SK-N-SH (cell line): ENCODE measurements at regions not wholly inside any gene's neighbourhood (a gene's known extent, or its start where the extent isn't known, plus 50 kb on each side); places are given as distances from the start of the nearest gene placed in this dataset.

Experiments
- CTCF ChIA-PET: fragments of 300-600, 350-600 bp; formaldehyde crosslinking; extraction: SDS; loops from one replicate; lab custom pipeline; 2021; lab: Yijun Ruan, JAX
- POLR2A ChIA-PET: fragments of 350-600 bp; sonication (Branson Sonifier 250); formaldehyde crosslinking; extraction: SDS; loops from one replicate; lab custom pipeline; 2020; ENCODE audit warnings: antibody characterized with exemption, inconsistent platforms; lab: Yijun Ruan, JAX
- DNase-seq: peaks from one replicate; pipeline ENCODE4 v3.0.0; 2012
- H2AFZ ChIP-seq: fragments of 200-600 bp; sonication (generic); 2 replicates; pipeline ENCODE4 v1.8.1; 2016; ENCODE audit warnings: antibody characterized with exemption, mild to moderate bottlenecking, low read depth
- H3F3A ChIP-seq: fragments of 200-600 bp; sonication (generic); replicated peaks from 2 replicates; pipeline ENCODE3; 2016; ENCODE audit warnings: antibody characterized with exemption, mild to moderate bottlenecking; ENCODE audit not compliant: insufficient read depth
- H3K27ac ChIP-seq, 2 experiments: fragments of 200-500 bp in 1 of 2; fragments of 200-600 bp in 1 of 2; sonication (Bioruptor generic) in 1 of 2; sonication (generic), shearing (Covaris generic) in 1 of 2; 2 replicates each; pipeline versions ENCODE4 v1.5.1 to v1.6.1; 2014 to 2016; ENCODE audit warnings: low read depth in 2 of 2, inconsistent platforms in 1 of 2, low read length in 1 of 2, mild to moderate bottlenecking in 1 of 2, mixed read lengths in 1 of 2
- H3K27me3 ChIP-seq: fragments of 200-600 bp; sonication (generic), shearing (Covaris generic); 2 replicates; pipeline ENCODE4 v1.6.1; 2016; ENCODE audit warnings: mixed run types; ENCODE audit not compliant: insufficient read depth
- H3K36me3 ChIP-seq, 2 experiments: fragments of 200-500 bp in 1 of 2; fragments of 200-600 bp in 1 of 2; sonication (Bioruptor generic) in 1 of 2; sonication (generic) in 1 of 2; replicated peaks in 1 of 2; 2 replicates each; pipeline versions ENCODE3 to v1.5.1; 2014 to 2016; ENCODE audit warnings: low read length in 1 of 2, mild to moderate bottlenecking in 1 of 2; ENCODE audit not compliant: insufficient read depth in 2 of 2, control insufficient read depth in 1 of 2
- H3K4me1 ChIP-seq, 2 experiments: fragments of 200-500 bp in 1 of 2; fragments of 200-600 bp in 1 of 2; sonication (Bioruptor generic) in 1 of 2; sonication (generic), shearing (Covaris generic) in 1 of 2; 2 replicates each; pipeline versions ENCODE4 v1.5.1 to v1.6.1; 2014 to 2016; ENCODE audit warnings: low read depth in 1 of 2, low read length in 1 of 2, mixed run types in 1 of 2; ENCODE audit not compliant: insufficient read depth in 2 of 2, control insufficient read depth in 1 of 2
- H3K4me2 ChIP-seq: fragments of 200-600 bp; sonication (generic), shearing (Covaris generic); 2 replicates; pipeline ENCODE4 v1.6.1; 2017; ENCODE audit warnings: mixed run types
- H3K4me3 ChIP-seq, 2 experiments: fragments of 200-500 bp in 1 of 2; fragments of 200-600 bp in 1 of 2; sonication (Bioruptor generic) in 1 of 2; sonication (generic), shearing (Covaris generic) in 1 of 2; 2 replicates each; pipeline versions ENCODE4 v1.5.1 to v1.8.1; 2014 to 2016; ENCODE audit warnings: low read depth in 2 of 2, inconsistent platforms in 1 of 2, low read length in 1 of 2, mild to moderate bottlenecking in 1 of 2, mixed read lengths in 1 of 2, moderate library complexity in 1 of 2
- H3K79me2 ChIP-seq: fragments of 200-600 bp; sonication (generic); 2 replicates; pipeline ENCODE4 v1.8.1; 2017; ENCODE audit warnings: mild to moderate bottlenecking; ENCODE audit not compliant: insufficient read depth
- H3K9ac ChIP-seq: fragments of 200-600 bp; sonication (generic); 2 replicates; pipeline ENCODE4 v1.6.1; 2017; ENCODE audit warnings: mixed run types
- H3K9me2 ChIP-seq: fragments of 200-600 bp; sonication (generic); 2 replicates; pipeline ENCODE4 v1.6.1; 2017; ENCODE audit warnings: mixed run types
- H3K9me3 ChIP-seq: fragments of 200-600 bp; sonication (generic); 2 replicates; pipeline ENCODE4 v1.6.1; 2017; ENCODE audit warnings: mixed run types, mild to moderate bottlenecking, moderate library complexity
- H4K20me1 ChIP-seq: fragments of 200-600 bp; sonication (generic); 2 replicates; pipeline ENCODE4 v1.6.1; 2017; ENCODE audit warnings: mild to moderate bottlenecking, mixed run types; ENCODE audit not compliant: insufficient read depth
- CHD2 ChIP-seq: fragments of 150-350 bp; IDR thresholded peaks from 2 replicates; pipeline ENCODE4 v1.6.1; 2018; ENCODE audit warnings: low read length; ENCODE audit not compliant: partially characterized antibody
- ELF1 ChIP-seq: IDR thresholded peaks from 2 replicates; pipeline ENCODE4 v1.4.0; 2012
- EZH2phosphoT487 ChIP-seq: fragments of 200-600 bp; sonication (generic); IDR thresholded peaks from 2 replicates; pipeline ENCODE4 v1.6.1; 2017; ENCODE audit warnings: low read depth, mixed run types, mild to moderate bottlenecking, antibody characterized with exemption, moderate library complexity, borderline replicate concordance
- FOSL2 ChIP-seq: IDR thresholded peaks from 2 replicates; pipeline ENCODE4 v1.4.0; 2012; ENCODE audit warnings: low read depth, mild to moderate bottlenecking, moderate library complexity, borderline replicate concordance
- FOXJ3 ChIP-seq: sonication (generic); formaldehyde crosslinking; IDR thresholded peaks from 2 replicates; pipeline ENCODE4 v1.5.1; 2020; ENCODE audit warnings: mild to moderate bottlenecking, missing genetic modification reagents
- FOXM1 ChIP-seq: IDR thresholded peaks from 2 replicates; pipeline ENCODE4 v1.4.0; 2012; ENCODE audit warnings: low read depth, mild to moderate bottlenecking
- GABPA ChIP-seq: IDR thresholded peaks from 2 replicates; pipeline ENCODE4 v1.4.0; 2012; ENCODE audit warnings: low read depth, mild to moderate bottlenecking
- JUND ChIP-seq: IDR thresholded peaks from 2 replicates; pipeline ENCODE4 v1.4.0; 2012
- MEF2A ChIP-seq: IDR thresholded peaks from 2 replicates; pipeline ENCODE4 v1.4.0; 2012; ENCODE audit warnings: low read depth, borderline replicate concordance
- NFIC ChIP-seq: IDR thresholded peaks from 2 replicates; pipeline ENCODE4 v1.4.0; 2012; ENCODE audit warnings: borderline replicate concordance
- POLR2AphosphoS5 ChIP-seq: IDR thresholded peaks from 2 replicates; pipeline ENCODE4 v1.6.1; 2012; ENCODE audit warnings: low read depth, low read length
- RAD21 ChIP-seq: IDR thresholded peaks from 2 replicates; pipeline ENCODE4 v1.6.1; 2012; ENCODE audit warnings: mild to moderate bottlenecking, low read length
- RCOR1 ChIP-seq: fragments of 150-350 bp; IDR thresholded peaks from 2 replicates; pipeline ENCODE4 v1.6.1; 2017; ENCODE audit warnings: antibody characterized with exemption, low read length
- RFX5 ChIP-seq: IDR thresholded peaks from 2 replicates; pipeline ENCODE4 v1.6.1; 2012; ENCODE audit warnings: mild to moderate bottlenecking, improper control_type of control experiment, low read length
- SIN3A ChIP-seq: IDR thresholded peaks from 2 replicates; pipeline ENCODE4 v1.6.1; 2012; ENCODE audit warnings: low read depth, mild to moderate bottlenecking, low read length, moderate library complexity, borderline replicate concordance
- TAF1 ChIP-seq: IDR thresholded peaks from 2 replicates; pipeline ENCODE4 v1.6.1; 2012; ENCODE audit warnings: low read depth, mild to moderate bottlenecking, low read length, moderate library complexity, borderline replicate concordance
- WGBS: methylation state at CpG from one replicate; pipeline ENCODE4 v1.1.6; 2017; ENCODE audit warnings: low lambda C conversion rate; 5-methylcytosine and 5-hydroxymethylcytosine counted together
- TF ChIP-seq, protein P1 (sequence below): IDR thresholded peaks from 2 replicates; pipeline ENCODE4; 2012
- TF ChIP-seq, protein P2 (sequence below): fragments of 150-350 bp; IDR thresholded peaks from 2 replicates; pipeline ENCODE4 v1.6.1; 2017; ENCODE audit warnings: antibody characterized with exemption, low read length, low read depth, borderline replicate concordance

DNA sequence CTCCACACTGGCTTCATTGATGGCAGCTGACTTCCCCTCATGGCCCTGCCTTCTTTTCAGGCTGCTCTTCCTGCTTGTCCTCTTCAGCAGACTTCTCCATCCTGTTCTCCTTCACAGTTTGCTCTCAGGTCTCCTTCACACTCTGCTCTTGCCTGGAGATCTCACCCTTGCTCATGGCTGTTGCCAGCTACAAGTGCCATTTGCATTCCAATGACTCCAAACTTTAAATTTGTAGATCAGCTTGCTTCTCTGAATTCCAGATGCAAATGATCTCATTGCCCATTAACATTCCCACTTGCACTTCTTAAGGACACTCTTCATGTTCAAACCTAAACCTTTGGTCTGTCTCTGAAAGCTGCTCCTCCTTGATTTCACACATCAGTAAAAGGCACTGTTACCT is 343.0 kb downstream of the QKI start:
- Histone ChIP-seq H4K20me1 (no peaks in the 10 kb centered on the region), H3K79me2 (no peaks in the 10 kb centered on the region), H3K4me3 (no peak overlapping the region), H3K9me3 (no peaks in the 10 kb centered on the region), H3K9ac (no peak overlapping the region), H3K4me2 (no peak overlapping the region)
- DNase-seq = no peak
- TF ChIP-seq SIN3A (no peak), RAD21 (no peak), POLR2AphosphoS5 (no peak), FOXJ3 (CRISPR knock-in tag) (no peak), FOXM1 (no peak), MEF2A (no peak), RCOR1 (no peak), GABPA (no peak), ELF1 (no peak), CHD2 (no peak), RFX5 (no peak), EZH2phosphoT487 (no peak), NFIC (no peak)
- TF ChIP-seq, protein P1, sequence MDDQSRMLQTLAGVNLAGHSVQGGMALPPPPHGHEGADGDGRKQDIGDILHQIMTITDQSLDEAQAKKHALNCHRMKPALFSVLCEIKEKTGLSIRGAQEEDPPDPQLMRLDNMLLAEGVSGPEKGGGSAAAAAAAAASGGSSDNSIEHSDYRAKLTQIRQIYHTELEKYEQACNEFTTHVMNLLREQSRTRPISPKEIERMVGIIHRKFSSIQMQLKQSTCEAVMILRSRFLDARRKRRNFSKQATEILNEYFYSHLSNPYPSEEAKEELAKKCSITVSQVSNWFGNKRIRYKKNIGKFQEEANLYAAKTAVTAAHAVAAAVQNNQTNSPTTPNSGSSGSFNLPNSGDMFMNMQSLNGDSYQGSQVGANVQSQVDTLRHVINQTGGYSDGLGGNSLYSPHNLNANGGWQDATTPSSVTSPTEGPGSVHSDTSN = no peak
- TF ChIP-seq, protein P2, sequence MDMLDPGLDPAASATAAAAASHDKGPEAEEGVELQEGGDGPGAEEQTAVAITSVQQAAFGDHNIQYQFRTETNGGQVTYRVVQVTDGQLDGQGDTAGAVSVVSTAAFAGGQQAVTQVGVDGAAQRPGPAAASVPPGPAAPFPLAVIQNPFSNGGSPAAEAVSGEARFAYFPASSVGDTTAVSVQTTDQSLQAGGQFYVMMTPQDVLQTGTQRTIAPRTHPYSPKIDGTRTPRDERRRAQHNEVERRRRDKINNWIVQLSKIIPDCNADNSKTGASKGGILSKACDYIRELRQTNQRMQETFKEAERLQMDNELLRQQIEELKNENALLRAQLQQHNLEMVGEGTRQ = no peak
- TF ChIP-seq, all 33 proteins: peak for 0
- Histone ChIP-seq H3K4me1 (no peaks in the 10 kb centered on the region), H3K27ac (no peak overlapping the region), H3K36me3 (no peaks in the 10 kb centered on the region), H2AFZ (no peak overlapping the region), H3K9me2 (no peaks in the 10 kb centered on the region), H3K27me3 (no peaks in the 10 kb centered on the region), H3F3A (no peaks in the 10 kb centered on the region)
- CTCF ChIA-PET = no interaction called here
- POLR2A ChIA-PET = no interaction called here

DNA sequence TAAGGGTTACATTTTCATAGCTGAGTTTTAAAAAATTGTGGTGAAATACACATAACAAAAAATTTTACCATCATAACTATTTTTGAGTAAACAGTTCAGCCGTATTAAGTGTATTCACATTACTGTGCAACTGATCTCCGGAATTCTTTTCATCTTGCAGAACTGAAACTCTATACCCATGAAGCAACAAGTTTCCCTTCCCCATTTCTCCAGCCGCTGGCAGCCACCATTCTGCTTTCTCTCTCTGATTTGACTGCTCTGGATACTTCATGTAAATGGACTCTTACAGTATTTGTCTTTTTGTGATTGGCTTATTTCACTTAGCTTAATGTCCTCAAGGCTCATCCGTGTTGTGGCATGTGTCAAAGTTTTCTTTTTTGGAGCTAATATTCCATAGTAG is 341.6 kb downstream of the QKI start:
- no peaks in the 10 kb centered on the region for H3K36me3 ChIP-seq
- H3K9me3 ChIP-seq = no peaks in the 10 kb centered on the region
- no peaks in the 10 kb centered on the region for H3K9me2 ChIP-seq
- no peaks in the 10 kb centered on the region for H3K27me3 ChIP-seq
- ChIA-PET CTCF (interaction anchor here (0.7 kb wide), 1 partner anchor 364 kb away, joined by 3 read pairs; no protein-coding TSS in a partner anchor), POLR2A (no interaction called here)
- TF ChIP-seq FOSL2 = no peak
- no peak for TF ChIP-seq POLR2AphosphoS5
- TF ChIP-seq RCOR1 = no peak
- no peak for TF ChIP-seq FOXJ3 (CRISPR knock-in tag)
- no peak for TF ChIP-seq TAF1
- TF ChIP-seq JUND = no peak
- H4K20me1 ChIP-seq = no peaks in the 10 kb centered on the region
- no peak overlapping the region for H3K27ac ChIP-seq
- DNase-seq = no peak
- H3K4me3 ChIP-seq = no peak overlapping the region
- no peak overlapping the region for H2AFZ ChIP-seq
- H3K4me2 ChIP-seq = no peak overlapping the region
- 56% methylated on average over 4 of the region's 4 CpGs for WGBS
- no peaks in the 10 kb centered on the region for H3K4me1 ChIP-seq
- H3K9ac ChIP-seq = no peak overlapping the region
- H3F3A ChIP-seq = no peaks in the 10 kb centered on the region
- no peaks in the 10 kb centered on the region for H3K79me2 ChIP-seq
